PC-9 (cell line): ENCODE measurements at regions not wholly inside any gene's neighbourhood (a gene's known extent, or its start where the extent isn't known, plus 50 kb on each side); places are given as distances from the start of the nearest gene placed in this dataset.

Experiments used
- BruUV-seq: library from RNA; stranded (reverse); fragments of 400-500 nt; replicated peaks from 2 replicates; lab custom pipeline; 2021; lab: Mats Ljungman, UMichigan
- CTCF ChIA-PET: fragments of 300-600 bp; sonication (Branson Sonifier 250); formaldehyde crosslinking; loops from one replicate; lab custom pipeline; 2022; ENCODE audit warnings: antibody characterized with exemption; lab: Charles Lee
- POLR2A ChIA-PET: fragments of 300-600 bp; sonication (Branson Sonifier 250); formaldehyde crosslinking; loops from one replicate; lab custom pipeline; 2022; ENCODE audit warnings: antibody characterized with exemption; ENCODE audit not compliant: unreplicated experiment; lab: Charles Lee
- DNase-seq, 2 experiments: peaks; one replicate each; pipeline versions ENCODE4 v3.0.0 to v3.0.0-alpha.2; 2015 to 2022; ENCODE audit warnings: mixed read lengths in 1 of 2
- H2AFZ ChIP-seq: fragments of 200-600 bp; sonication (generic); 2 replicates; pipeline ENCODE4 v1.8.1; 2017; ENCODE audit warnings: antibody characterized with exemption
- H3F3A ChIP-seq: fragments of 200-600 bp; sonication (generic); 2 replicates; pipeline ENCODE4 v1.8.1; 2017; ENCODE audit warnings: antibody characterized with exemption, mild to moderate bottlenecking, low read depth; ENCODE audit not compliant: insufficient read depth
- H3K27ac ChIP-seq: fragments of 200-600 bp; sonication (generic); 2 replicates; pipeline ENCODE4 v1.6.1; 2016; ENCODE audit warnings: mixed run types
- H3K27me3 ChIP-seq: fragments of 200-600 bp; sonication (generic); 2 replicates; pipeline ENCODE4 v1.6.1; 2016; ENCODE audit warnings: low read depth, mixed run types; ENCODE audit not compliant: insufficient read depth
- H3K36me3 ChIP-seq: fragments of 200-600 bp; sonication (generic); 2 replicates; pipeline ENCODE4 v1.6.1; 2016; ENCODE audit warnings: low read depth, mixed run types
- H3K4me1 ChIP-seq: fragments of 200-600 bp; sonication (generic); replicated peaks from 2 replicates; pipeline ENCODE4 v1.6.1; 2016; ENCODE audit warnings: mixed run types; ENCODE audit not compliant: insufficient read depth
- H3K4me2 ChIP-seq: fragments of 200-600 bp; sonication (generic); 2 replicates; pipeline ENCODE4 v1.6.1; 2017; ENCODE audit warnings: mixed run types
- H3K4me3 ChIP-seq: fragments of 200-600 bp; sonication (generic); 2 replicates; pipeline ENCODE4 v1.6.1; 2016; ENCODE audit warnings: mixed run types
- H3K79me2 ChIP-seq: fragments of 200-600 bp; sonication (generic); 2 replicates; pipeline ENCODE4 v1.6.1; 2017; ENCODE audit warnings: low read depth, mixed run types
- H3K9me2 ChIP-seq: fragments of 200-600 bp; sonication (generic); 2 replicates; pipeline ENCODE4 v1.8.1; 2017; ENCODE audit warnings: mild to moderate bottlenecking; ENCODE audit not compliant: insufficient read depth
- H3K9me3 ChIP-seq: fragments of 200-600 bp; sonication (generic); 2 replicates; pipeline ENCODE4 v1.8.1; 2016; ENCODE audit warnings: low read depth; ENCODE audit not compliant: insufficient read depth
- H4K20me1 ChIP-seq: fragments of 200-600 bp; sonication (generic); 2 replicates; pipeline ENCODE4 v1.8.1; 2017; ENCODE audit not compliant: insufficient read depth
- EZH2 ChIP-seq: fragments of 200-600 bp; sonication (generic); IDR thresholded peaks from 2 replicates; pipeline ENCODE4 v1.8.0; 2017; ENCODE audit warnings: antibody characterized with exemption, low read depth
- intact Hi-C: fragments of 100-400 bp; cut with micrococcal nuclease; formaldehyde crosslinking; loops from one replicate; pipeline ENCODE4 v1.10.0; 2022; ENCODE audit not compliant: unreplicated experiment
- TF ChIP-seq, protein P1 (sequence below): fragments of 200-600 bp; sonication (generic); conservative IDR thresholded peaks from 2 replicates; pipeline ENCODE4 v1.6.1; 2017; ENCODE audit warnings: mixed run types, antibody characterized with exemption, mild to moderate bottlenecking, moderate library complexity

DNA sequence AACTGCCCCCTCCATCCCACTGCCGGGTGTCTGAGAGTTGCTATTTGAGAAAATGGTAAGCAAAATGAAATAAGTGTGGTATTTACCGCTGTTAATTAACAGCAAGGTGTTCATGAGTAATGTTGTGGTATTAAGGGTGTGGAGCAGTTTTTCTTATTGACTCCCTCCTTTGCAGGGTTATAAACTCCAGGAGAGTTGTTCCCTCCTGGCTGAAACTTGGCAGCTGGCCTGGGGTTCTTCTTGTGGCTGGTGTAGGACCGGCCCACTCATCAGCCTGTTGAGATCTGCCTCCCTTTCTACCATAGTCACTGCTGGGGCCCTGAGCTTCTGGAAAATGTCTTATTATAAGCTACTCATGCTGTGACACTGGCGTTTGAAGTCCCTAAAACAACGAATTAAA is 128.6 kb downstream of the SOX9 start:
- H3K27me3 ChIP-seq: no peaks in the 10 kb centered on the region
- no peak overlapping the region for H3K27ac ChIP-seq
- no peaks in the 10 kb centered on the region for H3K9me3 ChIP-seq
- DNase-seq: no peak
- intact Hi-C loops: no loop called here
- no peaks in the 10 kb centered on the region for H4K20me1 ChIP-seq
- POLR2A ChIA-PET: interaction anchor here (0.7 kb wide), 1 partner anchor 35 kb away, joined by 9 read pairs; no protein-coding TSS in a partner anchor
- H3F3A ChIP-seq: peaks cover 12% of the 10 kb centered on the region; the same call in 1 of the 2 replicates
- no peaks in the 10 kb centered on the region for H3K9me2 ChIP-seq
- no peaks in the 10 kb centered on the region for H3K36me3 ChIP-seq
- H3K79me2 ChIP-seq: no peaks in the 10 kb centered on the region
- no peak overlapping the region for H3K4me3 ChIP-seq
- H2AFZ ChIP-seq: no peak overlapping the region
- no peak overlapping the region for H3K4me2 ChIP-seq
- TF ChIP-seq, protein P1, sequence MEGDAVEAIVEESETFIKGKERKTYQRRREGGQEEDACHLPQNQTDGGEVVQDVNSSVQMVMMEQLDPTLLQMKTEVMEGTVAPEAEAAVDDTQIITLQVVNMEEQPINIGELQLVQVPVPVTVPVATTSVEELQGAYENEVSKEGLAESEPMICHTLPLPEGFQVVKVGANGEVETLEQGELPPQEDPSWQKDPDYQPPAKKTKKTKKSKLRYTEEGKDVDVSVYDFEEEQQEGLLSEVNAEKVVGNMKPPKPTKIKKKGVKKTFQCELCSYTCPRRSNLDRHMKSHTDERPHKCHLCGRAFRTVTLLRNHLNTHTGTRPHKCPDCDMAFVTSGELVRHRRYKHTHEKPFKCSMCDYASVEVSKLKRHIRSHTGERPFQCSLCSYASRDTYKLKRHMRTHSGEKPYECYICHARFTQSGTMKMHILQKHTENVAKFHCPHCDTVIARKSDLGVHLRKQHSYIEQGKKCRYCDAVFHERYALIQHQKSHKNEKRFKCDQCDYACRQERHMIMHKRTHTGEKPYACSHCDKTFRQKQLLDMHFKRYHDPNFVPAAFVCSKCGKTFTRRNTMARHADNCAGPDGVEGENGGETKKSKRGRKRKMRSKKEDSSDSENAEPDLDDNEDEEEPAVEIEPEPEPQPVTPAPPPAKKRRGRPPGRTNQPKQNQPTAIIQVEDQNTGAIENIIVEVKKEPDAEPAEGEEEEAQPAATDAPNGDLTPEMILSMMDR: no peak
- TF ChIP-seq EZH2: no peak
- no TSS peak for BruUV-seq
- CTCF ChIA-PET: no interaction called here
- H3K4me1 ChIP-seq: peaks cover 11% of the 10 kb centered on the region

GRCh38 chr17:72250206-72250605 is 129.4 kb downstream of the SOX9 start:
- Histone ChIP-seq H3K27ac (no peak overlapping the region), H2AFZ (no peak overlapping the region), H3K79me2 (no peaks in the 10 kb centered on the region), H3K9me3 (no peaks in the 10 kb centered on the region), H4K20me1 (no peaks in the 10 kb centered on the region), H3K36me3 (no peaks in the 10 kb centered on the region), H3F3A (peaks cover 5% of the 10 kb centered on the region; the same call in 1 of the 2 replicates), H3K9me2 (no peaks in the 10 kb centered on the region), H3K27me3 (no peaks in the 10 kb centered on the region), H3K4me2 (no peak overlapping the region), H3K4me1 (peaks cover 6% of the 10 kb centered on the region), H3K4me3 (no peak overlapping the region)
- intact Hi-C loops: no loop called here
- POLR2A ChIA-PET: no interaction called here
- CTCF ChIA-PET: no interaction called here
- no TSS peak for BruUV-seq
- TF ChIP-seq, protein P1: no peak
- DNase-seq: no peak

- POLR2A ChIA-PET: no interaction called here
- TF ChIP-seq, protein P1: no peak
- TF ChIP-seq EZH2: no peak
- Histone ChIP-seq H3K27ac (no peak overlapping the region), H3K4me2 (no peak overlapping the region), H3K9me3 (no peaks in the 10 kb centered on the region), H3K27me3 (no peaks in the 10 kb centered on the region), H2AFZ (no peak overlapping the region), H3K79me2 (no peaks in the 10 kb centered on the region), H3K4me3 (no peak overlapping the region), H3K4me1 (no peaks in the 10 kb centered on the region), H3K9me2 (no peaks in the 10 kb centered on the region), H4K20me1 (no peaks in the 10 kb centered on the region), H3F3A (no peaks in the 10 kb centered on the region), H3K36me3 (no peaks in the 10 kb centered on the region)
- no peak for DNase-seq
- CTCF ChIA-PET: no interaction called here
- intact Hi-C loops: no loop called here
- no TSS peak for BruUV-seq
Observed at GRCh38 chr17:72253597-72253996, 132.8 kb downstream of the SOX9 start.
